Iris pigment epithelial cell (primary cell): ENCODE measurements at regions not wholly inside any gene's neighbourhood (a gene's known extent, or its start where the extent isn't known, plus 50 kb on each side); places are given as distances from the start of the nearest gene placed in this dataset.

Experiments used
- DNase-seq: peaks from one replicate; pipeline ENCODE4 v3.0.0-alpha.2; 2011; ENCODE audit warnings: low read depth

GRCh38 chr6:79864421-79864820 lies 82.9 kb downstream of the ELOVL4 start:
- DNase-seq = no peak

GRCh38 chr6:79864001-79864400 lies 83.4 kb downstream of the ELOVL4 start:
- DNase-seq = no peak

- DNase-seq = no peak
Measured at GRCh38 chr6:79863566-79863965, 83.8 kb downstream of the ELOVL4 start.

- DNase-seq = no peak
Measured at GRCh38 chr6:79862711-79863110, 84.6 kb downstream of the ELOVL4 start.

- no peak for DNase-seq
Measured at GRCh38 chr6:79862126-79862525, 85.2 kb downstream of the ELOVL4 start.

DNA sequence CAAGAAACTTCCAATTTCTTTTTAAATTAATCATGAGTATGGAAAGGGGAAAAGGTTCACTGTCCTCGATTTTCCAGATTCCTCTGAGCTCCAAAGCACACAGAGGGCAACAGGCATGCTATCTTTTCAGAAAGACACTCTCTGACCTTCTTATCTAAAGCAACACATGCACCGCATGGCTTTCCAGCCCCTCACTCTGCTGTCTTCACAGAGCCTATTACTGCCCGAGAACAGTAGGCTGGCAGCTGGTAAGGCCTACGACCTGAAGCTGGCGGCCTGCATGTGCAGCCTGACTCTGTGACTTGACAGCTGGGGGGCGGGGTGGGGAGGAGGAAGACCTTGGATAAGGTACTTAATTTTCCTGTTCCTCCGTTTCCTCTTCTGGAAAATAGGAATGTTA lies 86.3 kb downstream of the ELOVL4 start:
- DNase-seq = no peak

GRCh38 chr6:79847426-79847825 lies 99.9 kb downstream of the ELOVL4 start:
- DNase-seq = no peak

DNA sequence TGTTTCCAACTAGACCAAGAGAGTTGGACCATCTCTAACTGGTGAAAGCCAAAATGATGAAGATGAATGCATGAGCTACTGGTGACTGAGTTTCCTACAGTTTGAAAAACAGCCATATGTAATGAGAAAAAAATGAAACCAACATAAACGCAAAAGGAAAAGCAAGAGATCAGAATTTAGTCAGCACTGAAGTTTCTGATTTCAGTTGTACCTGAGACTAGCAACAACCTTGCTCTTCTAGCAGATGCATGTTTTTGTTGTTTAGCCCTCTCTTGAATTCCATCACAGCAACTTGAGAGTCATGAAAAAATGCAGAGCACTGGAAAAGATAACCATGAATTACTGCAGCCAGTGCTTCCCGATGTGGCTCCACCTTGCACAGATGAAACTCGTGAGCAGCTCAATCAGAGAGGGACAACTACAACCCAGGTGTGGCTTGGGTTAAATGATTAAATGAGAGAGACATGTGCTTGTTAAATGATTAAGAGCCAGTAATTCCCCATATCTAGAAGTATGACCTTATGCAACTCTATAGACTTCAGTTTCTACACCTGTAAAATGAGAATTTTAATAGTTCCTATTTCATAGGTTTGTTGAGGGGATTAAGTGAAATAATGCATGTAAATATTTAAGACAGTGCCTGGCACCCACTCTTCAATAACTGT lies 104.8 kb downstream of the ELOVL4 start:
- no peak for DNase-seq

DNA sequence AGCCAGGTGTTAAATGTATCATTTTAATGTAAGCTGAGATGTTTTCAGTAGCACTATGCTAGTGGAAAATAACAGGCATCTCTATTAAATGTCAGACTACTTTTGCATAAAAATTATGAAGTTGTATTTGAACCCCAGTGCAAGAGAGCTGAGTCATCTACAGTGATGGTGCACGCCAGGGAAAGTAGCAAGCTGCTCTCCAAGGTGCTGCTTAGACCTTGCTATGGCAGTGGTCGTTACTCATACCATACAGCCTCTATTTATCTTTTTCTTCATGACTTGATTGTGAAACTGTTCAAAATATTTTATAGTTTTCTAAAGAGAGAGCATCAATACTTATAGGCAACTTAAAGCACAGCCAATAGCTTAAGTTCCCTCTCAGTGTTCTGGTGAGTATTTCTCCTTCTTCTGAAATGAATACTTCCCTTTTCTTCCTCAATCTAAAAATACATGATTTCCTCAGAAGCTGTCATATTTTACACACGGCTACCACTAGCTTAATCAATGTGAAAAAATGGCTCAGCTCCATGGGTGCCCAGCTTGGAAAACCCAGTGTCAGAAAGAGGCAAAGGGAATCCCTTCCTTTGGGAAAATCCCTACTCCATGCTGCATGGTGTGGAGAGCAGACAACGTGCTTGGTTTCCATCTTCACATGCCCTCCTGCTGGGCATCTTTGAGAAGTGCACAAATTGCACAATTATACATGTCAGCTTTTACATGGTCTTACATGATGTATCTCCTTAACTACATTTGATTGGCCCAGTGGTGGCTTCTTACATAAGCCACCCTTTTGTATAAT lies 105.6 kb downstream of the ELOVL4 start:
- peak; percentile 14 for DNase-seq

DNA sequence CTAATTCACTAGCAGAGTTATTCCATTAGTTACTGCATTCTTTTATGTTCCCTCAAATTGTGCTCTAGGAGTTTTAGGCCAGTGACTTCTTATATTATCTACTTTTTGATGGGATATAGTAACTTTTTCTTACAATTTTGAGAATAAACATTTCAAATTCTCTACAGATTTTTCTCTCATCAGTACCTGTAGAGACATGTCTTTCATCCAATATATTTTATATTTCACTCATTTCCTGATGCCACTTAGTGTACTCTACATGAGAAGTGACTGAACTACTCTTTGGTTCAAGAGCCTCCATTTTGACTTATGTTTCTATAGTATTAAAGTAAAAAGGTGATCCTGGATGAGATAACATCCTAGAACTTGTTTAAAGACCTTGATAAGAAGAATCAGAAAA lies 108.5 kb downstream of the ELOVL4 start:
- DNase-seq = no peak

GRCh38 chr6:79833964-79834284 lies 113.4 kb downstream of the ELOVL4 start:
- no peak for DNase-seq

- DNase-seq = no peak
Measured at GRCh38 chr6:79833264-79833963, 113.9 kb downstream of the ELOVL4 start.

GRCh38 chr6:79832723-79833122 lies 114.6 kb downstream of the ELOVL4 start:
- no peak for DNase-seq

DNA sequence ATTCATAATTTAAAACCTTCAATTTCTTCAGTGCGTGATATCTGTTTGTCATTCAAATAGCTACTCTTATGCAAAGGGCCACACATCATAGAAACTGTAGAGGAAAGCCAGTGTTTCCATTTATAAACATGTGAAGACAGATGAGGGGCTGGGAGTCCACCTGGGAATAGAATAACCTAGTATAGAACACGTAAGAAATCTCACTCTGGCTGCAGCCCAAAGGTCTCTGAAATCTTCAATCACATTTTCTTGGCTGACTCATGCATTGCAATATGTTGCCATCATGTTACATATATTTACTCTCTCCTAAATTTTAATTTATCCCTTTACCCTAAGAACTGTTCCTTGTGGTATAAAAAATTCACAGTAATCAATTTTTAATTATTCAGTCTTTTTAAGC lies 123.2 kb downstream of the ELOVL4 start:
- peak; percentile 34 for DNase-seq

DNA sequence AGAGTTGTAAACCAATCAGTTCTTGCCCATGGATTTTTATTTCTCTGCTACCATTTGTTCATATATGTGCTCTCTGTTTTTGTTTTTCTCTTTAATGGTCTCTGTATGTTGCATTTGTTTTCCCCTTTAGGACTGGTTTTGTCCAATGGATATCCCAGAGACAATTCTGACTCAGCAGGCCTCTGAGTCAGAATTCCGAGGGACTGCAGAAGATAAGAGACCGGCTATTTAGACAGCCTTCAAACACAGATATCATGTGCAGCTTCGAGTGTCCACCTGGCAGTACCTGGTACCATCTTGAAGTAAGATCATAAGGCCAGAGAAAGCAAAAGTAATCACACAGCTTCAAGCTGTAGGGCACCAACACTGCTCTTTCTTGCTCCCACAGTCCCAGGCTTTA lies 125.5 kb downstream of the ELOVL4 start:
- peak; percentile 56 for DNase-seq

- no peak for DNase-seq
Measured at GRCh38 chr6:79818471-79818870, 128.9 kb downstream of the ELOVL4 start.

GRCh38 chr6:79814940-79815339 lies 132.4 kb downstream of the ELOVL4 start:
- DNase-seq = no peak

DNA sequence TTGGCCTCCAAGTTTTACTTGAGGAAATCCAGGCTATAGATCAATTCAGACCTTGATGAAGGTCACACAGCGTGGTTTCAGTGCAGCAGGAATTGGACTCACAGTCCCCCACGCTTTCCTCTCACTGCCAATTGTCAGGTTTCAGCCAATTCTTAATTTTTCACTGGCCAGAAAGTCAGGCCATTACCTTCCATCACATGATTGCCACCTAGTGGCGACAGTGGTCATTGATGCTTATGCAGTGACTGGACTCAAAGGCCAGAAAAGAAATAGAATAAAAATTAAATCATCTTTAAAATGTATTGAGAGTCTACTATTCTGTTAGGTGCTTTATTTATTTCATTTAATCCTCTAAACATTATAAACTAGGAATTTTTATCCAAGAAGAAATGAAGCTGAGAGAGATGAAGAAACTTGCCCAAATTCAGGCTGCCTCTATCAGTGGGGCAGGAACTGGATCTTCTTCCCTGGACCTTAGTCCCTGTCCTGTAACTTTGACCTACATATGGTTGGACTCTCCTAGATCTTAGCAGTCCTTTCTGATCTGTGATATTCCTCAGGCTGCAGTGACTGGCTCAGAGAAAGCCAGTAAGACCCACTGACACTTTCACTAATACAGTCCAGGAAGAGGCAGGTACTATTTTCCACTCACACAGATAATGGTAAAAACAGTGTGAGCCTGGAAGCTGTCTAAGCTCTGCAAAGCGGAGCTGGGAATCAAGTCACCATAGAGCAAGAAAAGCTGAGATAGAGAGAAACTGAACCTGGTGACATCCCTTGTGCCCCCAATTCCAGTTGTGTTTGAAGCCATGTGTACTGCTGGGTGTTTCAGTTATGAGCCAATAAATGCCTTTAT lies 133.3 kb downstream of the ELOVL4 start:
- DNase-seq = peak; percentile 64

DNA sequence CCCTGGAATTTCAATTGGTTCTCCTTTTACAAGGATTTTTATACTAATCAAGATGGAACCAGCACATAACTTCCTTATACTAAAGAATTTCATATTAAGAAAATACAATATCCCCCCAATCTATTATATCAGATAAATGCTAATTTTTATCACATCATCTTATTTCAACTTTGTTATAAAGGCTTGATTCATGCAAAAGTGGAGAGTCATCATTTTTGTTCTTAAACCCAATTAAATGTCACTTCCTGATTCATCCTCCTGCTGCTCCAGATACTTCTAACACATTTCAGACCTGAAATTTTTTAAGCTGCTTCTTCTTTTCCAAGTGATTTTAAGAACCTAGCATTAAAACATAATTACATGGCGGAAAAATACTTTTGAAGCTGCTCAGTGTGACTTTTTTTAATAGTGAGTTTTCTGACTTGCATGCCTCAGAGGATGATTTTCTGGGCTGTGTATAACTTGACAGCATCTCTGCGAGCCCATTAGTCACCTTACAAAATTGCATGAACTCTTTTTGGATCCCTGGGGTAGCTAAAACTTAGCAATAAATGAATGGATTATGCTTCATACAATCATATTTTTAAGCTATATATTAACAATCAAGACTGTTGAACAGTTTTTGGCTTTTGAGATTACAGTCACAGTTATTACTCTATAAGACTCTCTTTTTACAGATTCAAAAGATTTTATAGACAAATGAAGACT lies 134.1 kb downstream of the ELOVL4 start:
- peak; percentile 9 for DNase-seq

DNA sequence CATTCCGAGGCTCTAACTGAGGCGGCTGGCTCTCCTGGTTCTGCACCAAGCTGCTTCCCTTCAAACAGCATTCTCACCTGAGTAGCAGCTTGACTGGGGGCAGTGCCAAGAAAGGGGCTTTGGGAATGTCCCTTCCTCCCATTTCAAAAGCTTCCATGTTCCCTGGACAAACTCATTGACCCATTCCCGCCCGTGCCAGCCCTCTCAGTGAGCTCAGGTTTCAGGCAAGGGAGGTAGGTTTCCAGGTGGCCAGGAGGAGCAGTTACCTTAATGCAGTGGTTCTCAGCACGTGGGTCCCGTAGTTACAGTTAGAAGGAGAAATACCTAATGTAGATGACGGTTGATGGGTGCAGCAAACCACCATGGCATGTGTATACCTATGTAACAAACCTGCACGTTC lies 135.2 kb downstream of the ELOVL4 start:
- no peak for DNase-seq

DNA sequence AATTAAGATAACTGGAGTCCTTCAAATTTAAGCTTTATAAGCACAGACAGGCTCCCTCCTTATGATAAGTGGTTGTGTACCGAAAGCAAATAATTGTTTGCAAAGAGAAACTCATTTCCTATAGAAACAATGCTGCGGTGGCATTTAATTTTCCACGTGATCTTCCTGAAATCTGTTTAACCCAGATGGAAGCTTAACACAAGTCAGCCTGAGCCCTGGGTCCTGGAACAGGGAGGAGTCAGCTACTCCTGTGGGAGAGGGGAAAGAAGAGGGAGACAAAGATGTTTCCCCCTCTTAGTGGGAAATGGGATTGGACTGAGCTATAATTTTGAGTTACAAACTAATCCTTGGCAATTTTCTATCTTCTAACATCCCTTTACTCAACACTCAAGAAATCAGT lies 136.5 kb downstream of the ELOVL4 start:
- no peak for DNase-seq
